HG03060 (cell line): ENCODE measurements at regions not wholly inside any gene's neighbourhood (a gene's known extent, or its start where the extent isn't known, plus 50 kb on each side); places are given as distances from the start of the nearest gene placed in this dataset.
A peak's percentile ranks its signal among the peaks of the same experiment; 100 is the strongest.
"Not testable (repeated sequence)": the region's sequence is repeated elsewhere in the genome, so short reads cannot be mapped to it uniquely, and the experiment has no call there.

Source experiments
- ATAC-seq: cut with Tn5 transposase; IDR thresholded peaks from one replicate; pipeline ENCODE4 v1.9.1; 2021; ENCODE audit warnings: low read depth, moderate number of reproducible peaks; ENCODE audit not compliant: unreplicated experiment

DNA sequence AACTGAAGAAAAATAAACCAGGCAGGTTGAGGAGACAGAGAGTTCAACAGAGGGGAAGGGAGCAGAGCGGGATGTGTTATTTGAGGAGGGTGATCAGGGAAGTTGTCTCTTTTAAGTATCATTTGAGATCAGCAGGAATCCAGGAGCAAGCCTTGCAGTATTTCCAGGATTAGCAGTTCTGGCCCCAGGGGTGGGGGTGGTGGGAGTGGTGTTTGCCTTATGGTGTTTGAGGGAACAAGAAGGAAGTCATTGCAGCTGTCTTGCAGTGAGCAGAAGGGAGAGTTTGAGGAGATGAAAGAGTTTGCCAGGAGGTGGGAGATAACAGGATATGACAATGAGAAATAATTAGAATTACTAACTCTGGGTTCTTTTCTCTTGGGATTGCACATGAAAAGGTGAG is 418.6 kb downstream of the NELL2 start:
- no peak for ATAC-seq

DNA sequence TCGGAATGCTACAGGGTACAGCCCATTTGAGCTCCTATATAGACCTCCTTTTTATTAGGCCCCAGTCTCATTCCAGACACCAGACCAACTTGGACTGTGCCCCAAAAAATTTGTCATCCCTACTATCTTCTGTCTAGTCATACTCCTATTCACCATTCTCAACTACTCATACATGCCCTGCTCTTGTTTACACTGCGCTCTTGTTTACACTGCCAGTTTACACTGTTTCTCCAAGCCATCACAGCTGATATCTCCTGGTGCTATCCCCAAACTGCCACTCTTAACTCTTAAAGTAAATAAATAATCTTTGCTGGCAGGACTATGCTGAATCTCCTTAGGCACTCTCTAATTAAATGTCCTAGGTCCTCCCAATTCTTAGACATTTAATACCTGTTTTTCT is 421.2 kb downstream of the NELL2 start:
- not testable (repeated sequence) for ATAC-seq

DNA sequence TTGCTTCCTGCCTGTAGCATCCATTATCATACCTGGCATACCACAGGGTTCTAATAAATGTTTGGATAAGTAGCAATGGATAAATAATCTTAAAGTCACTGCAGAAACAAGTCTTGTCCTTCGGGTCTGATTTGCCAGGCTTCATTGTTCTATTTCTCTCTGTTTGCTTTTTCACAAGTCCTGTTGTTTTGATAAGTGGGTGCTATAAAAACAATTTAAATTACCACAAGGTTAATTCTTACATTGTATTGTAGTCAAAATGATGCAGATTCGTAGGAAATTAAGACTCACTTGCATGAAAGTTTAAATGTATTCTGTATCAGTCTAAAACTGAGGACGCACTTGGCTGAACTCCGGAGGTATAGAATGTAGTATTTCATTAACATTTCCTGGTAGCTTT is 429.9 kb downstream of the NELL2 start:
- no peak for ATAC-seq

DNA sequence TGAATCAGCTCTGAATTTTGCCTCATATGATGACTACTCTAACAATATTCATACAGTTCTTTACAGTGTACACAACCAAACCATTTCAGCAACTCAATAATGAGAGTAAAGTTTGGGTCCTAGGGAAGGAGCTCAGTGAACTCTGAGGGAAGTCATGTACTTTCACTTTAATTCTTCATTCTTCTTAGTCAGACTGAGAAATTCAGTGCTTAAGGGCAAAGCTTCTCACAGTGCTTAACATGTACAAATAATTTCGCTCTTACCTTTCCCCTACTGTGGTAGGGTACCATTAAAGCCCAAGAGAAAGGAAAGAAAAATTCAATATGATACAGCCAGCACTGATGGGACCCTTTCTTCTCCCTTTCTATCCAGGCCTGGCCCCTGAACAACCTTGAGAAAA is 435.0 kb downstream of the NELL2 start:
- ATAC-seq: peak; percentile 42
